IMR-90 (cell line): ENCODE measurements at regions not wholly inside any gene's neighbourhood (a gene's known extent, or its start where the extent isn't known, plus 50 kb on each side); places are given as distances from the start of the nearest gene placed in this dataset.

Source experiments
- ATAC-seq: fragments of 200-7000 bp; cut with Tn5 transposase; 2 replicates; pipeline ENCODE4 v1.9.1; 2020; ENCODE audit warnings: low read depth, mild to moderate bottlenecking, moderate library complexity
- BruUV-seq: library from RNA; stranded (reverse); fragments of 400-500 nt; replicated peaks from 2 replicates; lab custom pipeline; 2021; lab: Mats Ljungman, UMichigan
- CTCF ChIA-PET: fragments of 300-600 bp; formaldehyde crosslinking; extraction: SDS; loops from one replicate; lab custom pipeline; 2021; ENCODE audit warnings: antibody characterized with exemption; lab: Yijun Ruan, JAX
- POLR2A ChIA-PET: fragments of 300-600 bp; sonication (Branson Sonifier 250); formaldehyde crosslinking; loops from one replicate; lab custom pipeline; 2022; ENCODE audit warnings: antibody characterized with exemption; ENCODE audit not compliant: unreplicated experiment; lab: Charles Lee
- DNase-seq: peaks from one replicate; pipeline ENCODE4 v3.0.0; 2013
- H2AFZ ChIP-seq: replicated peaks from 2 replicates; pipeline ENCODE3; 2013; ENCODE audit warnings: low read length, mild to moderate bottlenecking; ENCODE audit not compliant: poor library complexity
- H2AK5ac ChIP-seq: 2 replicates; pipeline ENCODE4 v1.6.1; 2013; ENCODE audit warnings: low read depth, low read length, inconsistent platforms
- H2AK9ac ChIP-seq: replicated peaks from 2 replicates; pipeline ENCODE3; 2013; ENCODE audit warnings: mild to moderate bottlenecking, low read depth, low read length, moderate library complexity; ENCODE audit not compliant: poor library complexity
- H2BK120ac ChIP-seq: 2 replicates; pipeline ENCODE4 v1.6.1; 2013; ENCODE audit warnings: low read depth, low read length, inconsistent platforms
- H2BK15ac ChIP-seq: 3 replicates; pipeline ENCODE4 v1.6.1; 2013; ENCODE audit warnings: low read depth, low read length, inconsistent platforms
- H2BK20ac ChIP-seq: 2 replicates; pipeline ENCODE4 v1.6.1; 2013; ENCODE audit warnings: low read depth, mild to moderate bottlenecking, inconsistent platforms, low read length, moderate library complexity
- H2BK5ac ChIP-seq: 2 replicates; pipeline ENCODE4 v1.6.1; 2013; ENCODE audit warnings: mild to moderate bottlenecking, low read depth, low read length, inconsistent platforms; ENCODE audit not compliant: poor library complexity, severe bottlenecking
- H3K14ac ChIP-seq: replicated peaks from 2 replicates; pipeline ENCODE4 v1.6.1; 2013; ENCODE audit warnings: low read depth, low read length, inconsistent platforms
- H3K18ac ChIP-seq: 2 replicates; pipeline ENCODE4 v1.6.1; 2013; ENCODE audit warnings: low read depth, low read length, control low read depth
- H3K23ac ChIP-seq: 2 replicates; pipeline ENCODE4 v1.6.1; 2013; ENCODE audit warnings: low read depth, low read length, inconsistent platforms
- H3K27ac ChIP-seq: 2 replicates; pipeline ENCODE4 v1.5.1; 2013; ENCODE audit warnings: mild to moderate bottlenecking, control low read depth, low read length; ENCODE audit not compliant: insufficient read depth
- H3K27me3 ChIP-seq: 2 replicates; pipeline ENCODE4 v1.6.1; 2013; ENCODE audit warnings: low read length; ENCODE audit not compliant: control insufficient read depth, insufficient read depth
- H3K36me3 ChIP-seq: 2 replicates; pipeline ENCODE4 v1.6.1; 2013; ENCODE audit warnings: low read length, mixed read lengths; ENCODE audit not compliant: control insufficient read depth, insufficient read depth
- H3K4ac ChIP-seq: 2 replicates; pipeline ENCODE4 v1.6.1; 2013; ENCODE audit warnings: low read depth, low read length, inconsistent platforms
- H3K4me1 ChIP-seq: 2 replicates; pipeline ENCODE4 v1.6.1; 2013; ENCODE audit warnings: low read length, mixed read lengths; ENCODE audit not compliant: control insufficient read depth, insufficient read depth
- H3K4me2 ChIP-seq: 2 replicates; pipeline ENCODE4 v1.6.1; 2013; ENCODE audit warnings: low read depth, mild to moderate bottlenecking, control low read depth, low read length, moderate library complexity
- H3K4me3 ChIP-seq: 2 replicates; pipeline ENCODE4 v1.5.1; 2013; ENCODE audit warnings: low read depth, mild to moderate bottlenecking, control low read depth, low read length, moderate library complexity; ENCODE audit not compliant: insufficient read depth
- H3K56ac ChIP-seq: 2 replicates; pipeline ENCODE4 v1.6.1; 2013; ENCODE audit warnings: low read length, inconsistent platforms; ENCODE audit not compliant: insufficient read depth; ENCODE audit errors: extremely low read depth
- H3K79me1 ChIP-seq, 2 experiments: 2 replicates each; pipeline ENCODE4 v1.6.1; 2013; ENCODE audit warnings: low read length in 2 of 2, inconsistent platforms in 1 of 2, low read depth in 1 of 2
- H3K9ac ChIP-seq: 2 replicates; pipeline ENCODE4 v1.6.1; 2013; ENCODE audit warnings: low read depth, low read length, control low read depth
- H3K9me1 ChIP-seq: 2 replicates; pipeline ENCODE4 v1.6.1; 2013; ENCODE audit warnings: low read length, inconsistent platforms; ENCODE audit not compliant: insufficient read depth
- H3K9me3 ChIP-seq: 2 replicates; pipeline ENCODE4 v1.6.1; 2013; ENCODE audit warnings: low read length; ENCODE audit not compliant: control insufficient read depth, insufficient read depth
- H4K20me1 ChIP-seq: 2 replicates; pipeline ENCODE4 v1.6.1; 2013; ENCODE audit warnings: low read length, inconsistent platforms; ENCODE audit not compliant: insufficient read depth
- H4K5ac ChIP-seq: 2 replicates; pipeline ENCODE4 v1.6.1; 2013; ENCODE audit warnings: mild to moderate bottlenecking, low read depth, low read length, control low read depth
- H4K8ac ChIP-seq, 2 experiments: 2 replicates each; pipeline ENCODE4 v1.6.1; 2013; ENCODE audit warnings: low read depth in 2 of 2, low read length in 2 of 2, control low read depth in 1 of 2, inconsistent platforms in 1 of 2
- H4K91ac ChIP-seq: 2 replicates; pipeline ENCODE4 v1.6.1; 2013; ENCODE audit warnings: low read depth, low read length, inconsistent platforms; ENCODE audit not compliant: insufficient read depth
- BHLHE40 ChIP-seq: fragments of 150-350 bp; IDR thresholded peaks from 2 replicates; pipeline ENCODE4 v1.6.1; 2016; ENCODE audit warnings: mild to moderate bottlenecking, low read depth, low read length
- CEBPB ChIP-seq: IDR thresholded peaks from 2 replicates; pipeline ENCODE4 v1.6.1; 2012; ENCODE audit warnings: low read depth, low read length, improper control_type of control experiment
- FOS ChIP-seq: fragments of 150-350 bp; IDR thresholded peaks from 2 replicates; pipeline ENCODE4 v1.6.1; 2016; ENCODE audit warnings: low read depth, low read length
- MAFK ChIP-seq: IDR thresholded peaks from 2 replicates; pipeline ENCODE4 v1.6.1; 2012; ENCODE audit warnings: low read depth, low read length, improper control_type of control experiment
- MAZ ChIP-seq: IDR thresholded peaks from 2 replicates; pipeline ENCODE4 v1.6.1; 2012; ENCODE audit warnings: low read depth, mild to moderate bottlenecking, low read length, improper control_type of control experiment, moderate library complexity, borderline replicate concordance
- POLR2A ChIP-seq: IDR thresholded peaks from 2 replicates; pipeline ENCODE4 v1.6.1; 2012; ENCODE audit warnings: mild to moderate bottlenecking, low read depth, low read length
- RAD21 ChIP-seq: IDR thresholded peaks from 2 replicates; pipeline ENCODE4 v1.6.1; 2012; ENCODE audit warnings: low read length, improper control_type of control experiment
- RFX5 ChIP-seq: IDR thresholded peaks from 2 replicates; pipeline ENCODE4 v1.8.0; 2012; ENCODE audit warnings: low read depth, mild to moderate bottlenecking, low read length, moderate library complexity
- SMC3 ChIP-seq: fragments of 150-350 bp; IDR thresholded peaks from 2 replicates; pipeline ENCODE4 v1.6.1; 2016; ENCODE audit warnings: low read depth, mild to moderate bottlenecking, antibody characterized with exemption, low read length, moderate library complexity
- WGBS, 2 experiments: methylation state at CpG; one replicate each; pipeline versions ENCODE4 v1.1.5 to v1.1.7; 2013; ENCODE audit warnings: missing lambda C conversion rate in 2 of 2; ENCODE audit not compliant: insufficient read length in 1 of 2; ENCODE audit errors: extremely low coverage in 2 of 2; 5-methylcytosine and 5-hydroxymethylcytosine counted together
- dilution Hi-C: fragments of 300-500 bp; cut with HindIII; formaldehyde crosslinking; loops from one replicate; pipeline ENCODE4 v1.14.3; 2018; ENCODE audit warnings: low sequenced_read_pairs; ENCODE audit not compliant: unreplicated experiment
- in situ Hi-C: fragments of 300-500 bp; cut with MboI; formaldehyde crosslinking; loops from 3 replicates; pipeline ENCODE4 v1.14.3; 2019; ENCODE audit warnings: low sequenced_read_pairs, inconsistent platforms, mixed read lengths
- intact Hi-C: fragments of 100-400 bp; cut with micrococcal nuclease; formaldehyde crosslinking; loops from 2 replicates; pipeline ENCODE4 v1.10.0; 2022
- TF ChIP-seq, protein P1 (sequence below): fragments of 150-350 bp; IDR thresholded peaks from 2 replicates; pipeline ENCODE4 v1.6.1; 2016; ENCODE audit warnings: low read depth, mild to moderate bottlenecking, low read length, moderate library complexity, borderline replicate concordance

DNA sequence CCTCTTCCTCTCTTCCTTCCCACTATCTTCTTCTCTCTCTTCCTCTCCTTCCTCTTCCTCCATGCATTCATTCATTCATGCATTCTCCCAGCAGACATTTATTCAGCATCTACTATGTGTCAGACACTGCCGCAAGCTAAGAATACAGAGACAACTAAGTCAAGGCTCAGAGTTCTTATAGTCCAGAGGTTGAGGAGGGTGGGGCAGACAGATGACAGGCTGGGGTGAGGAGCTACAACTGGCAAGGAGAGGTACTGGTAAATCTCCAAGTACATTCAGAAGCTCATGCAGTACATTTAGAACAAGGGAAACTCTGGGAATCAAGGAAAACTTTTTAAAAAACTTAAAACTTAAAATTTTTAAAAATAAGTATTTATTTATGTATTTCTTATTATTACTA lies 56.4 kb upstream of the FMOD start:
- H3K9me3 ChIP-seq: peaks cover 2% of the 10 kb centered on the region; the same call in 1 of the 2 replicates

More for the DNA sequence above, 56.4 kb upstream of the FMOD start:
- H2BK15ac ChIP-seq: 0 out of 3 replicates have a peak overlapping the region, but pooled peaks have one; percentile 88
- peak overlapping the region; percentile 90; the same call in 1 of the 2 replicates for H3K14ac ChIP-seq
- H2AFZ ChIP-seq: no peak overlapping the region
- peaks cover 21% of the 10 kb centered on the region for H3K4me1 ChIP-seq
- intact Hi-C loops (no loop called here), dilution Hi-C loops (no loop called here), in situ Hi-C loops (no loop called here)
- no peak overlapping the region for H3K27ac ChIP-seq
- no CpG with 5 or more reads among the region's 1 CpG for WGBS, 2 experiments
- CTCF ChIA-PET: no interaction called here
- H4K20me1 ChIP-seq: no peaks in the 10 kb centered on the region
- no peak overlapping the region for H2BK5ac ChIP-seq
- TF ChIP-seq, protein P1, sequence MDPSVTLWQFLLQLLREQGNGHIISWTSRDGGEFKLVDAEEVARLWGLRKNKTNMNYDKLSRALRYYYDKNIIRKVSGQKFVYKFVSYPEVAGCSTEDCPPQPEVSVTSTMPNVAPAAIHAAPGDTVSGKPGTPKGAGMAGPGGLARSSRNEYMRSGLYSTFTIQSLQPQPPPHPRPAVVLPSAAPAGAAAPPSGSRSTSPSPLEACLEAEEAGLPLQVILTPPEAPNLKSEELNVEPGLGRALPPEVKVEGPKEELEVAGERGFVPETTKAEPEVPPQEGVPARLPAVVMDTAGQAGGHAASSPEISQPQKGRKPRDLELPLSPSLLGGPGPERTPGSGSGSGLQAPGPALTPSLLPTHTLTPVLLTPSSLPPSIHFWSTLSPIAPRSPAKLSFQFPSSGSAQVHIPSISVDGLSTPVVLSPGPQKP: no peak
- TF ChIP-seq POLR2A: no peak
- no peak for TF ChIP-seq RFX5
- TF ChIP-seq SMC3: no peak
- no peak for TF ChIP-seq RAD21
- TF ChIP-seq FOS: no peak
- no peak for TF ChIP-seq BHLHE40
- no peak for TF ChIP-seq MAFK
- TF ChIP-seq MAZ: no peak
- TF ChIP-seq CEBPB: no peak
- ATAC-seq: no peak
- no peaks in the 10 kb centered on the region for H3K79me1 ChIP-seq
- H3K9ac ChIP-seq: no peak overlapping the region
- BruUV-seq: no TSS peak
- peak overlapping the region; percentile 92; the same call in 1 of the 2 replicates for H2BK120ac ChIP-seq
- POLR2A ChIA-PET: no interaction called here
- no peak overlapping the region for H2AK9ac ChIP-seq
- peaks cover 9% of the 10 kb centered on the region for H3K9me1 ChIP-seq
- H3K27me3 ChIP-seq: no peaks in the 10 kb centered on the region; the same call in 1 of the 2 replicates
- H2AK5ac ChIP-seq: peak overlapping the region; percentile 71
- H3K4me2 ChIP-seq: no peak overlapping the region
- no peak for DNase-seq
- peak overlapping the region; percentile 42; the same call in 1 of the 2 replicates for H3K23ac ChIP-seq
- no peaks in the 10 kb centered on the region for H3K36me3 ChIP-seq
- H4K8ac ChIP-seq: peak overlapping the region in 1 of 2 experiments; percentile 63; a peak in 1 of 4 replicates
- H4K5ac ChIP-seq: peak overlapping the region; percentile 63
- H3K18ac ChIP-seq: peak overlapping the region; percentile 71
- H2BK20ac ChIP-seq: peak overlapping the region; percentile 62; the same call in 1 of the 2 replicates
- no peak overlapping the region for H3K56ac ChIP-seq
- peak overlapping the region; percentile 66; the same call in 1 of the 2 replicates for H3K4ac ChIP-seq
- peak overlapping the region; percentile 37; the same call in 1 of the 2 replicates for H4K91ac ChIP-seq
- H3K4me3 ChIP-seq: no peak overlapping the region
